ENCODE measurements at regions not wholly inside any gene's neighbourhood (a gene's known extent, or its start where the extent isn't known, plus 50 kb on each side); places are given as distances from the start of the nearest gene placed in this dataset.

- H3K4me1 ChIP-seq (ENCODE audit: insufficient read depth, insufficient read length), result peaks cover 19% of the 10 kb centered on the region
- no peak overlapping the region for H3K4me3 ChIP-seq (ENCODE audit: insufficient read length, low read depth)
- no peaks in the 10 kb centered on the region for H3K36me3 ChIP-seq (ENCODE audit: insufficient read depth, insufficient read length, low read length)
- TF ChIP-seq SUZ12 (IDR thresholded peaks at IDR 0.05; ENCODE audit: extremely low read depth, insufficient read depth, insufficient read length) (no peak), ZNF274 (IDR thresholded peaks at IDR 0.05; ENCODE audit: low read depth, low read length) (no peak), YY1 (IDR thresholded peaks at IDR 0.05; ENCODE audit: insufficient read depth, insufficient read length) (no peak)
- no peak for DNase-seq (ENCODE audit: low read depth, low spot score)
- no peak overlapping the region for H3K9ac ChIP-seq (ENCODE audit: insufficient read length, low read depth)
- no peaks in the 10 kb centered on the region for H3K9me3 ChIP-seq (ENCODE audit: insufficient read depth, low read length)
- H3K27me3 ChIP-seq (ENCODE audit: insufficient read depth, insufficient read length), result no peaks in the 10 kb centered on the region
Observed at GRCh38 chr15:70212286-70212962, 114.7 kb upstream of the TLE3 start.

- DNase-seq (ENCODE audit: low read depth, low spot score), result no peak
- Histone ChIP-seq H3K4me1 (ENCODE audit: insufficient read depth, insufficient read length) (peaks cover 16% of the 10 kb centered on the region), H3K27me3 (ENCODE audit: insufficient read depth, insufficient read length) (no peaks in the 10 kb centered on the region), H3K9me3 (ENCODE audit: insufficient read depth, low read length) (no peaks in the 10 kb centered on the region), H3K4me3 (ENCODE audit: insufficient read length, low read depth) (no peak overlapping the region), H3K36me3 (ENCODE audit: insufficient read depth, insufficient read length, low read length) (no peaks in the 10 kb centered on the region), H3K9ac (ENCODE audit: insufficient read length, low read depth) (no peak overlapping the region)
- TF ChIP-seq ZNF274 (IDR thresholded peaks at IDR 0.05; ENCODE audit: low read depth, low read length) (no peak), SUZ12 (IDR thresholded peaks at IDR 0.05; ENCODE audit: extremely low read depth, insufficient read depth, insufficient read length) (no peak), YY1 (IDR thresholded peaks at IDR 0.05; ENCODE audit: insufficient read depth, insufficient read length) (no peak)
Observed at GRCh38 chr15:70210528-70210927, 112.8 kb upstream of the TLE3 start.

GRCh38 chr15:70210076-70210475, 112.4 kb upstream of the TLE3 start:
- TF ChIP-seq ZNF274 (IDR thresholded peaks at IDR 0.05; ENCODE audit: low read depth, low read length), result no peak
- TF ChIP-seq YY1 (IDR thresholded peaks at IDR 0.05; ENCODE audit: insufficient read depth, insufficient read length), result no peak
- TF ChIP-seq SUZ12 (IDR thresholded peaks at IDR 0.05; ENCODE audit: extremely low read depth, insufficient read depth, insufficient read length), result no peak
- Histone ChIP-seq H3K27me3 (ENCODE audit: insufficient read depth, insufficient read length) (no peaks in the 10 kb centered on the region), H3K36me3 (ENCODE audit: insufficient read depth, insufficient read length, low read length) (no peaks in the 10 kb centered on the region), H3K4me1 (ENCODE audit: insufficient read depth, insufficient read length) (peaks cover 12% of the 10 kb centered on the region), H3K9ac (ENCODE audit: insufficient read length, low read depth) (no peak overlapping the region), H3K4me3 (ENCODE audit: insufficient read length, low read depth) (no peak overlapping the region), H3K9me3 (ENCODE audit: insufficient read depth, low read length) (no peaks in the 10 kb centered on the region)
- DNase-seq (ENCODE audit: low read depth, low spot score), result no peak

GRCh38 chr15:70209499-70209898, 111.8 kb upstream of the TLE3 start:
- Histone ChIP-seq H3K9ac (ENCODE audit: insufficient read length, low read depth) (no peak overlapping the region), H3K9me3 (ENCODE audit: insufficient read depth, low read length) (no peaks in the 10 kb centered on the region)
- no peak for DNase-seq (ENCODE audit: low read depth, low spot score)

GRCh38 chr15:70208332-70208731, 110.6 kb upstream of the TLE3 start:
- no peaks in the 10 kb centered on the region for H3K9me3 ChIP-seq (ENCODE audit: insufficient read depth, low read length)
- TF ChIP-seq SUZ12 (IDR thresholded peaks at IDR 0.05; ENCODE audit: extremely low read depth, insufficient read depth, insufficient read length), result no peak
- no peak for TF ChIP-seq YY1 (IDR thresholded peaks at IDR 0.05; ENCODE audit: insufficient read depth, insufficient read length)
- TF ChIP-seq ZNF274 (IDR thresholded peaks at IDR 0.05; ENCODE audit: low read depth, low read length), result no peak
- H3K27me3 ChIP-seq (ENCODE audit: insufficient read depth, insufficient read length), result no peaks in the 10 kb centered on the region
- no peak overlapping the region for H3K4me3 ChIP-seq (ENCODE audit: insufficient read length, low read depth)
- H3K36me3 ChIP-seq (ENCODE audit: insufficient read depth, insufficient read length, low read length), result no peaks in the 10 kb centered on the region
- peaks cover 15% of the 10 kb centered on the region for H3K4me1 ChIP-seq (ENCODE audit: insufficient read depth, insufficient read length)
- no peak for DNase-seq (ENCODE audit: low read depth, low spot score)
- no peak overlapping the region for H3K9ac ChIP-seq (ENCODE audit: insufficient read length, low read depth)

More at GRCh38 chr15:70209499-70209898, 111.8 kb upstream of the TLE3 start:
- no peaks in the 10 kb centered on the region for H3K27me3 ChIP-seq (ENCODE audit: insufficient read depth, insufficient read length)
- peaks cover 11% of the 10 kb centered on the region for H3K4me1 ChIP-seq (ENCODE audit: insufficient read depth, insufficient read length)
- no peak overlapping the region for H3K4me3 ChIP-seq (ENCODE audit: insufficient read length, low read depth)
- TF ChIP-seq YY1 (IDR thresholded peaks at IDR 0.05; ENCODE audit: insufficient read depth, insufficient read length) (no peak), SUZ12 (IDR thresholded peaks at IDR 0.05; ENCODE audit: extremely low read depth, insufficient read depth, insufficient read length) (no peak), ZNF274 (IDR thresholded peaks at IDR 0.05; ENCODE audit: low read depth, low read length) (no peak)
- no peaks in the 10 kb centered on the region for H3K36me3 ChIP-seq (ENCODE audit: insufficient read depth, insufficient read length, low read length)

GRCh38 chr15:70206668-70207067, 109.0 kb upstream of the TLE3 start:
- no peaks in the 10 kb centered on the region for H3K9me3 ChIP-seq (ENCODE audit: insufficient read depth, low read length)
- TF ChIP-seq SUZ12 (IDR thresholded peaks at IDR 0.05; ENCODE audit: extremely low read depth, insufficient read depth, insufficient read length) (no peak), ZNF274 (IDR thresholded peaks at IDR 0.05; ENCODE audit: low read depth, low read length) (no peak), YY1 (IDR thresholded peaks at IDR 0.05; ENCODE audit: insufficient read depth, insufficient read length) (no peak)
- H3K9ac ChIP-seq (ENCODE audit: insufficient read length, low read depth), result no peak overlapping the region
- no peaks in the 10 kb centered on the region for H3K27me3 ChIP-seq (ENCODE audit: insufficient read depth, insufficient read length)
- H3K4me1 ChIP-seq (ENCODE audit: insufficient read depth, insufficient read length), result peaks cover 4% of the 10 kb centered on the region
- H3K36me3 ChIP-seq (ENCODE audit: insufficient read depth, insufficient read length, low read length), result no peaks in the 10 kb centered on the region
- no peak for DNase-seq (ENCODE audit: low read depth, low spot score)
- H3K4me3 ChIP-seq (ENCODE audit: insufficient read length, low read depth), result no peak overlapping the region

- DNase-seq (ENCODE audit: low read depth, low spot score), result no peak
- TF ChIP-seq YY1 (IDR thresholded peaks at IDR 0.05; ENCODE audit: insufficient read depth, insufficient read length), result no peak
- TF ChIP-seq ZNF274 (IDR thresholded peaks at IDR 0.05; ENCODE audit: low read depth, low read length), result no peak
- no peak for TF ChIP-seq SUZ12 (IDR thresholded peaks at IDR 0.05; ENCODE audit: extremely low read depth, insufficient read depth, insufficient read length)
- H3K36me3 ChIP-seq (ENCODE audit: insufficient read depth, insufficient read length, low read length), result no peaks in the 10 kb centered on the region
- no peaks in the 10 kb centered on the region for H3K9me3 ChIP-seq (ENCODE audit: insufficient read depth, low read length)
- no peak overlapping the region for H3K9ac ChIP-seq (ENCODE audit: insufficient read length, low read depth)
- H3K27me3 ChIP-seq (ENCODE audit: insufficient read depth, insufficient read length), result no peaks in the 10 kb centered on the region
- no peak overlapping the region for H3K4me3 ChIP-seq (ENCODE audit: insufficient read length, low read depth)
- peaks cover 9% of the 10 kb centered on the region for H3K4me1 ChIP-seq (ENCODE audit: insufficient read depth, insufficient read length)
Observed at GRCh38 chr15:70204652-70205051, 106.9 kb upstream of the TLE3 start.

All from NT2/D1 (cell line).